Fibroblast of pulmonary artery (primary cell): ENCODE measurements at regions not wholly inside any gene's neighbourhood (a gene's known extent, or its start where the extent isn't known, plus 50 kb on each side); places are given as distances from the start of the nearest gene placed in this dataset.

Experiments used
- DNase-seq: peaks from one replicate; pipeline ENCODE4 v3.0.0-alpha.2; 2010; ENCODE audit warnings: low read depth
- H3K4me3 ChIP-seq: replicated peaks from 2 replicates; pipeline ENCODE4 v1.5.1; 2011; ENCODE audit warnings: low read depth, mild to moderate bottlenecking, control low read depth, low read length, moderate library complexity
- CTCF ChIP-seq: IDR thresholded peaks from 2 replicates; pipeline ENCODE4 v1.5.1; 2011; ENCODE audit warnings: mild to moderate bottlenecking, control low read depth, low read length, inconsistent platforms; ENCODE audit errors: missing control alignments

- DNase-seq = peak; percentile 70
- no peak for TF ChIP-seq CTCF
These were observed 69.7 kb upstream of the PGRMC2 start for GRCh38 chr4:128357286-128357685.

GRCh38 chr4:128355305-128355704 is 67.7 kb upstream of the PGRMC2 start:
- H3K4me3 ChIP-seq = no peak overlapping the region
- TF ChIP-seq CTCF = no peak
- no peak for DNase-seq

More at GRCh38 chr4:128357286-128357685, 69.7 kb upstream of the PGRMC2 start:
- H3K4me3 ChIP-seq = no peak overlapping the region

- no peak overlapping the region for H3K4me3 ChIP-seq
- peak; percentile 93 for DNase-seq
- no peak for TF ChIP-seq CTCF
These were observed 66.7 kb upstream of the PGRMC2 start for GRCh38 chr4:128354205-128354821.

DNA sequence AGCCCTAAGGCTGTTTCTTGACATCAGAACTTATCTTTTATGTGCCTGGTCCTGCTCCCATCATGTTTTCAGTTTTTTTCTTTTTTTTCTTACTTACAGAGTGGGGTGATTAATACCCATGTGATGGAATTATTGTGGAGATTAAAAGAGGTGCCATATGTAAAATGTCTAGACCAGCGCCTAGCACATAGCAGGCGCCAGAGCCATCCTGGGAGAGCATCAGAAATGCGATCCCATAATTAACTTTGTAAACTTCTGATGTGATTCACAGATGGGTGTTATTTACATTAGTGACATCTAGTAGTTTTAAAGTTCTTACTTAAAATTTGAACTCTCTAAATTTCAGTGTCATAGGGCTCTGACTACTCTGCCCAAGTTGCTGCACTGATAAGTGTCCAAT is 66.2 kb upstream of the PGRMC2 start:
- TF ChIP-seq CTCF = no peak
- no peak for DNase-seq
- no peak overlapping the region for H3K4me3 ChIP-seq

GRCh38 chr4:128351502-128351901 is 63.9 kb upstream of the PGRMC2 start:
- H3K4me3 ChIP-seq = no peak overlapping the region
- DNase-seq = no peak
- no peak for TF ChIP-seq CTCF

- TF ChIP-seq CTCF = no peak
- no peak overlapping the region for H3K4me3 ChIP-seq
These were observed 62.9 kb upstream of the PGRMC2 start for GRCh38 chr4:128350449-128351045.

DNA sequence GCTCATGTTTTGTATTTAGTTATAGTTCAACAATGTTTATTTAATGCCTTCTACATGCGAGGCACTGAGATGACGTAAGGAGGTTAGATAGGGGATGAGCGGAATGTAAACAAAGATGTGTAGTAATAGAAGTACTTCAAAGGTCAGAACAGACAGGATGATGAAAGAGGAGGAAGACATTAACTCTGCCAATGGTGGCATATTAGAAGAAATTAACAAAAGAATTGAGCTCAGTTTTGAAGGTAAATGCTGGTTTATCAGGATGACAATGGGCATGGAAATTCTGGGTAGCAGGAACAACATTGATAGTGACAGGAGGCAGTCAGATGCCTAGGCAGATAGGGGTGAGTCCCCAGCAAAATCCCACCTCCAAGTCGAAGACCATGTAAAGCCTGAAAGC is 62.3 kb upstream of the PGRMC2 start:
- DNase-seq = peak; percentile 82
- no peak overlapping the region for H3K4me3 ChIP-seq
- no peak for TF ChIP-seq CTCF

More at GRCh38 chr4:128350449-128351045, 62.9 kb upstream of the PGRMC2 start:
- no peak for DNase-seq
